ENCODE measurements at regions not wholly inside any gene's neighbourhood (a gene's known extent, or its start where the extent isn't known, plus 50 kb on each side); places are given as distances from the start of the nearest gene placed in this dataset.

DNA sequence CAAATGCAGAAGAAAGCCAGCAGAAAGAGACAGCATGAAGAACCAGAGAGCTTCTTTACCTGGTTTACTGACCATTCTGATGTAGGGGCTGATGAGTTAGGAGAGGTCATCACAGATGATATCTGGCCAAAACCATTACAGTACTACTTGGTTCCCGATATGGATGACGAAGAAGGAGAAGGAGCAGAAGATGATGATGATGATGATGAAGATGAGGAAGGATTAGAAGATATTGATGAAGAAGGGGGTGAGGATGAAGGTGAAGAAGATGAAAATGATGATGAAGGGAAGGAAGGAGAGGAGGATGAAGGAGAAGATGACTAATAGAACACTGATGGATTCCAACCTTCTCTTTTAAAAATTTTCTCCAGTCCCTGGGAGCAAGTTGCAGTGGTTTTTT, 178.2 kb upstream of the CRY1 start:
- CTCF ChIA-PET, result interaction anchor here (1.0 kb wide), 1 partner anchor 8 kb away, joined by 3 read pairs; no protein-coding TSS in a partner anchor
- TF ChIP-seq GATA2 (IDR thresholded peaks at IDR 0.05; ENCODE audit: insufficient read depth, insufficient read length, low read depth, low read length) (no peak), POLR2A (IDR thresholded peaks at IDR 0.05; ENCODE audit: low read depth, low read length) (no peak), POLR2AphosphoS5 (IDR thresholded peaks at IDR 0.05; ENCODE audit: insufficient read depth, low read depth, low read length) (no peak), JUN (IDR thresholded peaks at IDR 0.05; ENCODE audit: borderline replicate concordance, insufficient read depth, insufficient read length, low read depth) (no peak), FOS (IDR thresholded peaks at IDR 0.05; ENCODE audit: borderline replicate concordance, insufficient read depth, low read length) (no peak), EZH2 (IDR thresholded peaks at IDR 0.05; ENCODE audit: borderline replicate concordance, low read depth, low read length, severe bottlenecking) (no peak), MYC (IDR thresholded peaks at IDR 0.05; ENCODE audit: low read depth, low read length) (no peak)
- TF ChIP-seq, protein P1, sequence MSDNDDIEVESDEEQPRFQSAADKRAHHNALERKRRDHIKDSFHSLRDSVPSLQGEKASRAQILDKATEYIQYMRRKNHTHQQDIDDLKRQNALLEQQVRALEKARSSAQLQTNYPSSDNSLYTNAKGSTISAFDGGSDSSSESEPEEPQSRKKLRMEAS (IDR thresholded peaks at IDR 0.05; ENCODE audit: insufficient read depth, insufficient read length), result no peak
- TF ChIP-seq, protein P2, sequence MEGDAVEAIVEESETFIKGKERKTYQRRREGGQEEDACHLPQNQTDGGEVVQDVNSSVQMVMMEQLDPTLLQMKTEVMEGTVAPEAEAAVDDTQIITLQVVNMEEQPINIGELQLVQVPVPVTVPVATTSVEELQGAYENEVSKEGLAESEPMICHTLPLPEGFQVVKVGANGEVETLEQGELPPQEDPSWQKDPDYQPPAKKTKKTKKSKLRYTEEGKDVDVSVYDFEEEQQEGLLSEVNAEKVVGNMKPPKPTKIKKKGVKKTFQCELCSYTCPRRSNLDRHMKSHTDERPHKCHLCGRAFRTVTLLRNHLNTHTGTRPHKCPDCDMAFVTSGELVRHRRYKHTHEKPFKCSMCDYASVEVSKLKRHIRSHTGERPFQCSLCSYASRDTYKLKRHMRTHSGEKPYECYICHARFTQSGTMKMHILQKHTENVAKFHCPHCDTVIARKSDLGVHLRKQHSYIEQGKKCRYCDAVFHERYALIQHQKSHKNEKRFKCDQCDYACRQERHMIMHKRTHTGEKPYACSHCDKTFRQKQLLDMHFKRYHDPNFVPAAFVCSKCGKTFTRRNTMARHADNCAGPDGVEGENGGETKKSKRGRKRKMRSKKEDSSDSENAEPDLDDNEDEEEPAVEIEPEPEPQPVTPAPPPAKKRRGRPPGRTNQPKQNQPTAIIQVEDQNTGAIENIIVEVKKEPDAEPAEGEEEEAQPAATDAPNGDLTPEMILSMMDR (IDR thresholded peaks at IDR 0.05; ENCODE audit: extremely low read depth in 1 of 2, insufficient read depth in 1 of 2, low read depth in 1 of 2, low read length in 2 of 2), result no peak
- dilution Hi-C loops (cut with MboI; ENCODE audit: extremely low pct_ligation_motif_present, low sequenced_read_pairs), result no loop called here

More for the DNA sequence above, 178.2 kb upstream of the CRY1 start:
- Histone ChIP-seq H3K4me2 (ENCODE audit: insufficient read depth, low read length) (no peak overlapping the region), H3K9me1 (replicated peaks; ENCODE audit: control insufficient read depth, extremely low read depth, insufficient read depth, low read length) (no peaks in the 10 kb centered on the region), H3K4me1 (ENCODE audit: control insufficient read depth, extremely low read depth, insufficient read depth, low read length) (no peaks in the 10 kb centered on the region), H3K9me3 (replicated peaks; ENCODE audit: control insufficient read depth, insufficient read depth, low read length) (no peaks in the 10 kb centered on the region), H3K27me3 (ENCODE audit: control insufficient read depth in 2 of 2, insufficient read depth in 2 of 2, low read length in 2 of 2) (no peaks in the 10 kb centered on the region), H3K36me3 (ENCODE audit: control insufficient read depth in 2 of 2, extremely low read depth in 1 of 2, insufficient read depth in 2 of 2, low read length in 2 of 2) (no peaks in the 10 kb centered on the region), H3K79me2 (ENCODE audit: control insufficient read depth, insufficient read depth, low read length) (no peaks in the 10 kb centered on the region), H3K9ac (replicated peaks; ENCODE audit: extremely low read depth, insufficient read depth, low read length) (no peak overlapping the region), H3K27ac (ENCODE audit: insufficient read depth, low read depth, low read length) (no peak overlapping the region), H4K20me1 (replicated peaks; ENCODE audit: control insufficient read depth, extremely low read depth, insufficient read depth, low read length) (no peaks in the 10 kb centered on the region), H2AFZ (ENCODE audit: low read depth, low read length) (no peak overlapping the region), H3K4me3 (replicated peaks in 1 of 3; ENCODE audit: insufficient read depth in 1 of 3, low read depth in 1 of 3, low read length in 3 of 3) (no peak overlapping the region)
- no peak for DNase-seq (ENCODE audit: low read depth, low spot score)
- no TSS peak for BruUV-seq (replicated peaks)
- no peak for FAIRE-seq
- POLR2A ChIA-PET, result no interaction called here
- intact Hi-C loops (cut with micrococcal nuclease), result no loop called here
